H1 (cell line): ENCODE measurements at regions not wholly inside any gene's neighbourhood (a gene's known extent, or its start where the extent isn't known, plus 50 kb on each side); places are given as distances from the start of the nearest gene placed in this dataset.

ENCODE experiments used
- CTCF ChIA-PET: fragments of 300-600 bp; sonication (Branson Sonifier 250); formaldehyde crosslinking; loops from one replicate; lab custom pipeline; 2021; ENCODE audit not compliant: partially characterized antibody; lab: Charles Lee
- POLR2A ChIA-PET: fragments of 300-600 bp; sonication (Branson Sonifier 250); formaldehyde crosslinking; loops from one replicate; lab custom pipeline; 2021; ENCODE audit warnings: inconsistent platforms; ENCODE audit not compliant: partially characterized antibody; lab: Charles Lee
- DNase-seq, 2 experiments: peaks; one replicate each; pipeline versions ENCODE4 v3.0.0 to v3.0.0-alpha.2; 2010 to 2022; ENCODE audit warnings: low spot score in 2 of 2, low read depth in 1 of 2, mixed read lengths in 1 of 2
- FAIRE-seq: peaks from 2 replicates; lab custom pipeline; 2011; peaks lifted over from hg19 to GRCh38; lab: Jason Lieb, UNC
- H2AFZ ChIP-seq: 2 replicates; pipeline ENCODE4 v1.8.1; 2012; ENCODE audit warnings: low read length, inconsistent platforms
- H2AK5ac ChIP-seq: 2 replicates; pipeline ENCODE4 v1.6.1; 2013; ENCODE audit warnings: low read depth, low read length
- H2BK120ac ChIP-seq: replicated peaks from 2 replicates; pipeline ENCODE3; 2013; ENCODE audit warnings: low read depth, low read length, inconsistent platforms
- H2BK12ac ChIP-seq: 2 replicates; pipeline ENCODE4 v1.6.1; 2013; ENCODE audit warnings: low read depth, low read length
- H2BK15ac ChIP-seq: 2 replicates; pipeline ENCODE4 v1.6.1; 2013; ENCODE audit warnings: low read length
- H2BK20ac ChIP-seq: 2 replicates; pipeline ENCODE4 v1.6.1; 2013; ENCODE audit warnings: low read length
- H2BK5ac ChIP-seq: 2 replicates; pipeline ENCODE4 v1.6.1; 2013; ENCODE audit warnings: low read depth, low read length
- H3K14ac ChIP-seq: 2 replicates; pipeline ENCODE4 v1.6.1; 2013; ENCODE audit warnings: inconsistent platforms; ENCODE audit not compliant: insufficient read length
- H3K18ac ChIP-seq: 2 replicates; pipeline ENCODE4 v1.6.1; 2013; ENCODE audit warnings: low read length; ENCODE audit errors: extremely low read depth
- H3K23ac ChIP-seq: 2 replicates; pipeline ENCODE4 v1.6.1; 2013; ENCODE audit warnings: inconsistent platforms; ENCODE audit not compliant: insufficient read length
- H3K23me2 ChIP-seq: 2 replicates; pipeline ENCODE4 v1.6.1; 2013; ENCODE audit warnings: low read depth, low read length
- H3K27ac ChIP-seq: 2 replicates; pipeline ENCODE4 v1.6.1; 2011; ENCODE audit warnings: low read depth, low read length, inconsistent platforms
- H3K27me3 ChIP-seq, 4 experiments: replicated peaks in 1 of 4; 1 replicate in 1 of 4; 2 replicates in 3 of 4; pipeline versions ENCODE4 v1.6.1 to v1.8.1; 2011 to 2013; ENCODE audit warnings: low read length in 3 of 4, mild to moderate bottlenecking in 3 of 4, inconsistent platforms in 2 of 4, mixed read lengths in 2 of 4, moderate library complexity in 1 of 4; ENCODE audit not compliant: control insufficient read depth in 3 of 4, insufficient read depth in 3 of 4; ENCODE audit errors: extremely low read depth in 1 of 4
- H3K36me3 ChIP-seq, 4 experiments: 2 replicates each; pipeline versions ENCODE4 v1.6.1 to v1.8.1; 2011 to 2013; ENCODE audit warnings: mild to moderate bottlenecking in 4 of 4, low read length in 3 of 4, moderate library complexity in 2 of 4, control low read depth in 1 of 4, inconsistent platforms in 1 of 4; ENCODE audit not compliant: insufficient read depth in 4 of 4, control insufficient read depth in 2 of 4
- H3K4ac ChIP-seq: replicated peaks from 2 replicates; pipeline ENCODE3; 2013; ENCODE audit warnings: low read length, low read depth, mixed read lengths, inconsistent platforms; ENCODE audit not compliant: insufficient read length
- H3K4me1 ChIP-seq, 4 experiments: replicated peaks in 1 of 4; 1 replicate in 1 of 4; 2 replicates in 3 of 4; pipeline versions ENCODE4 v1.6.1 to v1.8.1; 2011 to 2013; ENCODE audit warnings: low read length in 3 of 4, inconsistent platforms in 2 of 4, mixed read lengths in 1 of 4; ENCODE audit not compliant: insufficient read depth in 4 of 4, control insufficient read depth in 3 of 4
- H3K4me2 ChIP-seq, 2 experiments: 2 replicates each; pipeline versions ENCODE4 v1.6.1 to v1.8.1; 2011 to 2013; ENCODE audit warnings: low read depth in 2 of 2, low read length in 2 of 2, control low read depth in 1 of 2, inconsistent platforms in 1 of 2, mild to moderate bottlenecking in 1 of 2; ENCODE audit not compliant: insufficient read depth in 1 of 2
- H3K4me3 ChIP-seq, 4 experiments: fragments of 200-600, 300-600 bp in 1 of 4; sonication (generic), shearing (Covaris generic), sonication (Bioruptor Twin) in 1 of 4; 2 replicates each; pipeline versions ENCODE4 v1.5.1 to v1.8.1; 2011 to 2016; ENCODE audit warnings: low read length in 4 of 4, low read depth in 3 of 4, control low read depth in 2 of 4, inconsistent platforms in 2 of 4, mild to moderate bottlenecking in 2 of 4, mixed read lengths in 1 of 4, moderate library complexity in 1 of 4; ENCODE audit not compliant: insufficient read depth in 2 of 4; ENCODE audit errors: extremely low read depth in 1 of 4
- H3K56ac ChIP-seq: replicated peaks from 2 replicates; pipeline ENCODE3; 2013; ENCODE audit warnings: low read depth, mild to moderate bottlenecking, mixed read lengths, low read length, inconsistent platforms; ENCODE audit not compliant: insufficient read length
- H3K79me1 ChIP-seq: 2 replicates; pipeline ENCODE4 v1.6.1; 2013; ENCODE audit warnings: low read depth, low read length, control low read depth
- H3K79me2 ChIP-seq, 2 experiments: 2 replicates each; pipeline versions ENCODE4 v1.6.1 to v1.8.1; 2012 to 2013; ENCODE audit warnings: low read length in 2 of 2, mild to moderate bottlenecking in 2 of 2, inconsistent platforms in 1 of 2; ENCODE audit not compliant: insufficient read depth in 2 of 2, control insufficient read depth in 1 of 2
- H3K9ac ChIP-seq, 4 experiments: replicated peaks in 1 of 4; 1 replicate in 1 of 4; 2 replicates in 3 of 4; pipeline versions ENCODE4 v1.6.1 to v1.8.1; 2011 to 2013; ENCODE audit warnings: low read depth in 3 of 4, low read length in 3 of 4, control low read depth in 2 of 4, mild to moderate bottlenecking in 2 of 4, moderate library complexity in 2 of 4, inconsistent platforms in 1 of 4; ENCODE audit errors: extremely low read depth in 1 of 4
- H3K9me3 ChIP-seq, 2 experiments: 2 replicates each; pipeline versions ENCODE4 v1.6.1 to v1.8.1; 2012 to 2013; ENCODE audit warnings: mild to moderate bottlenecking in 2 of 2, moderate library complexity in 2 of 2, control low read depth in 1 of 2, inconsistent platforms in 1 of 2, low read depth in 1 of 2, low read length in 1 of 2, mixed read lengths in 1 of 2; ENCODE audit not compliant: insufficient read depth in 2 of 2
- H4K20me1 ChIP-seq, 2 experiments: replicated peaks in 1 of 2; 2 replicates each; pipeline versions ENCODE3 to v1.8.1; 2011 to 2013; ENCODE audit warnings: inconsistent platforms in 2 of 2, low read length in 2 of 2, mild to moderate bottlenecking in 1 of 2; ENCODE audit not compliant: insufficient read depth in 2 of 2, control insufficient read depth in 1 of 2
- H4K5ac ChIP-seq: 2 replicates; pipeline ENCODE4 v1.6.1; 2013; ENCODE audit warnings: low read length, low read depth, mixed read lengths, inconsistent platforms; ENCODE audit not compliant: insufficient read length
- H4K8ac ChIP-seq: 2 replicates; pipeline ENCODE4 v1.8.0; 2013; ENCODE audit warnings: mild to moderate bottlenecking, moderate library complexity, low read length, inconsistent platforms; ENCODE audit not compliant: insufficient read depth; ENCODE audit errors: extremely low read depth
- H4K91ac ChIP-seq: replicated peaks from 2 replicates; pipeline ENCODE3; 2013; ENCODE audit warnings: low read length, mixed read lengths, inconsistent platforms; ENCODE audit not compliant: insufficient read length
- CHD2 ChIP-seq: IDR thresholded peaks from 2 replicates; pipeline ENCODE4 v1.6.1; 2012; ENCODE audit warnings: low read length, improper control_type of control experiment
- SIX5 ChIP-seq: IDR thresholded peaks from 2 replicates; pipeline ENCODE4 v1.6.1; 2011; ENCODE audit warnings: mild to moderate bottlenecking, low read depth, low read length
- WGBS, 2 experiments: shearing (Covaris generic) in 1 of 2; methylation state at CpG; one replicate each; pipeline versions ENCODE4 v1.1.6 to v1.1.7; 2013 to 2015; ENCODE audit warnings: low lambda C conversion rate in 2 of 2, mixed read lengths in 2 of 2, inconsistent platforms in 1 of 2, low coverage in 1 of 2, missing lambda C conversion rate in 1 of 2; ENCODE audit not compliant: insufficient replicate concordance in 2 of 2, insufficient coverage in 1 of 2, insufficient read length in 1 of 2; ENCODE audit errors: extremely low coverage in 1 of 2, missing lambda C conversion rate in 1 of 2; 5-methylcytosine and 5-hydroxymethylcytosine counted together

- Histone ChIP-seq H3K23ac (no peak overlapping the region), H3K36me3 (no peaks in the 10 kb centered on the region), H3K4ac (no peak overlapping the region), H2BK20ac (no peak overlapping the region), H3K79me1 (no peaks in the 10 kb centered on the region), H3K79me2 (no peaks in the 10 kb centered on the region), H3K56ac (no peak overlapping the region), H2AFZ (no peak overlapping the region), H2BK120ac (no peak overlapping the region), H2BK5ac (no peak overlapping the region), H3K4me3 (no peak overlapping the region), H3K4me1 (no peaks in the 10 kb centered on the region), H3K27ac (no peak overlapping the region), H3K14ac (no peak overlapping the region), H3K9ac (no peak overlapping the region), H3K18ac (no peak overlapping the region), H3K23me2 (no peaks in the 10 kb centered on the region; the same call in 1 of the 2 replicates), H4K5ac (no peak overlapping the region), H2BK15ac (no peak overlapping the region), H4K91ac (no peak overlapping the region), H3K27me3 (no peaks in the 10 kb centered on the region), H2BK12ac (no peak overlapping the region), H2AK5ac (no peak overlapping the region), H4K20me1 (no peaks in the 10 kb centered on the region), H3K9me3 (no peaks in the 10 kb centered on the region), H4K8ac (no peak overlapping the region), H3K4me2 (no peak overlapping the region)
- TF ChIP-seq CHD2, result no peak
- no peak for TF ChIP-seq SIX5
- POLR2A ChIA-PET, result no interaction called here
- no peak for FAIRE-seq
- no peak for DNase-seq
- CTCF ChIA-PET, result interaction anchor here (0.7 to 3.9 kb wide), 5 partner anchors 29 to 381 kb away, joined by 3 to 21 read pairs (median 3); no protein-coding TSS in a partner anchor
- 83% methylated on average over 5 of the region's 5 CpGs; no CpG with 5 or more reads in 1 of the 2 experiments for WGBS, 2 experiments
Measured at GRCh38 chr2:18889565-18890332, 300.4 kb upstream of the NT5C1B start.
